ENCODE measurements at regions not wholly inside any gene's neighbourhood (a gene's known extent, or its start where the extent isn't known, plus 50 kb on each side); places are given as distances from the start of the nearest gene placed in this dataset.

DNA sequence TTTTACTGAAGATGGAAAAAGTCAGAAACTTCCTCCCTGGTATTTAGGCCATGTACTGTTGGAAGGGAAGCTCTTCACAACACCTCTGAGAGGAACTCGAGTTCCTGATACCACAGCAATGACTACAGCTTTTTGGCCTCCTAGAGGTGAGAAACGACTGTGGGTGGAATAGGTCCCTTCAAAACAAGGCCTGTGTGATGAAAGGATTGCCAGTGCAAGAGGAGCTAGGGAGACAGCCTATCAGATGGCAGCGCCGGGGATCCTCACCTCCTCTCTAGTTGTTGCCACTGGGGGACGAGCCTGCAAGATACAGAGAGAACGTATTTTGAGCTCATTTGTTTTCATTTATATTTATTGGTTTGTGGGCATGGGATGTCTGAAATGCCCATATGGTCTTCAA is 187.8 kb upstream of the KCND3 start:
- no peak for DNase-seq
- no peaks in the 10 kb centered on the region for H3K27me3 ChIP-seq
- no peaks in the 10 kb centered on the region for H3K36me3 ChIP-seq
- TF ChIP-seq, protein P1, sequence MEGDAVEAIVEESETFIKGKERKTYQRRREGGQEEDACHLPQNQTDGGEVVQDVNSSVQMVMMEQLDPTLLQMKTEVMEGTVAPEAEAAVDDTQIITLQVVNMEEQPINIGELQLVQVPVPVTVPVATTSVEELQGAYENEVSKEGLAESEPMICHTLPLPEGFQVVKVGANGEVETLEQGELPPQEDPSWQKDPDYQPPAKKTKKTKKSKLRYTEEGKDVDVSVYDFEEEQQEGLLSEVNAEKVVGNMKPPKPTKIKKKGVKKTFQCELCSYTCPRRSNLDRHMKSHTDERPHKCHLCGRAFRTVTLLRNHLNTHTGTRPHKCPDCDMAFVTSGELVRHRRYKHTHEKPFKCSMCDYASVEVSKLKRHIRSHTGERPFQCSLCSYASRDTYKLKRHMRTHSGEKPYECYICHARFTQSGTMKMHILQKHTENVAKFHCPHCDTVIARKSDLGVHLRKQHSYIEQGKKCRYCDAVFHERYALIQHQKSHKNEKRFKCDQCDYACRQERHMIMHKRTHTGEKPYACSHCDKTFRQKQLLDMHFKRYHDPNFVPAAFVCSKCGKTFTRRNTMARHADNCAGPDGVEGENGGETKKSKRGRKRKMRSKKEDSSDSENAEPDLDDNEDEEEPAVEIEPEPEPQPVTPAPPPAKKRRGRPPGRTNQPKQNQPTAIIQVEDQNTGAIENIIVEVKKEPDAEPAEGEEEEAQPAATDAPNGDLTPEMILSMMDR (IDR thresholded peaks at IDR 0.05), result no peak
- no peak overlapping the region for H3K4me3 ChIP-seq
- intact Hi-C loops (cut with DNase I; ENCODE audit: low total_unique reads), result no loop called here
- no peaks in the 10 kb centered on the region for H3K4me1 ChIP-seq
- no peak overlapping the region for H3K27ac ChIP-seq
- no peaks in the 10 kb centered on the region for H3K9me3 ChIP-seq

DNA sequence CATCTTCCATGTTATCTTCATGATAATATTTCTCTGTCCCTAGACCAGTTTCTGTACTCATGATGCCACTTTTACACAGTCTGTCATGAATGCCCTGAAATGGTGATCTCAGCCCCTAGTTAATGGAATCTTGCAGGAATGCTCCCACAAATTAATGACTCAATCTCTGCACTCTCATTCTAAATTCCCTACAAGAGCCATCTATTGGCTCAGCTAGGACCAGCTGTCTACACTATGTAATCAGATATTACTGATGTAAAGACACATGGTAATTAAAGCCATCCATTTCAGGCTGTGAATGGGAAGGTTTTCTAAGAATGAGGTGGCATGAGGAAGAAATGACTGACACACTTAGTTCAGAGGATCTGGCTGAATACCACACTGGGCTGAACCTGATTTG is 199.1 kb upstream of the KCND3 start:
- no peaks in the 10 kb centered on the region for H3K27me3 ChIP-seq
- TF ChIP-seq, protein P1 (IDR thresholded peaks at IDR 0.05), result no peak
- no peak overlapping the region for H3K4me3 ChIP-seq
- intact Hi-C loops (cut with DNase I; ENCODE audit: low total_unique reads), result no loop called here
- no peak for DNase-seq
- no peak overlapping the region for H3K27ac ChIP-seq
- no peaks in the 10 kb centered on the region for H3K9me3 ChIP-seq
- no peaks in the 10 kb centered on the region for H3K4me1 ChIP-seq
- no peaks in the 10 kb centered on the region for H3K36me3 ChIP-seq

DNA sequence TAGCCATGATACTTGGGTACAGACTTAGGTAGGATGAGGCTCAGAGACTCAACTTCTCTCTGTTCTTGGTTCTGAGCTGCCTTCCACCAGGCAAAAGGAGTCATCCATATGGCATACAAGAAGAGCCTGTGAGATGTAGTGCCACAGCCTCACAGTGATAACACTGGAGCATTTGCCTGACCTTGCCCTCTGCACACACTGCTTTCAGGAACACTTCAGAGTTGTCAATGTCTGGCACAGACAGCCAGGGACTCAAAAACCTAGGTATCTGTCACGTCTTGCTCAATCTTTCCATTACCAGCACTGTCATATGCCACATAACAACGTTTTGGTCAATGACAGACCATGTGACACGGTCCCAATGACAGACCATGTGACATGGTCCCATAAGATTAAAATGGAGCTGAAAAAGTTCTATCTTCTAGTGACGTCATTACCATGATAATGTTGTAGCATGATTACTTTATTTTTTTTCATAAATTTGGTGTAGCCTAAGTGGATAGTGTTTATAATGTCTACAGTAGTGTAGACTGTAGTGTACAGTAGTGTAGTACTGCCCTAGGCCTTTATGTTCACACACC is 199.9 kb upstream of the CTTNBP2NL start:
- H3K36me3 ChIP-seq, result no peaks in the 10 kb centered on the region
- no peaks in the 10 kb centered on the region for H3K27me3 ChIP-seq
- no peak overlapping the region for H3K4me3 ChIP-seq
- H3K4me1 ChIP-seq, result no peaks in the 10 kb centered on the region
- no peak for DNase-seq
- intact Hi-C loops (cut with DNase I; ENCODE audit: low total_unique reads), result no loop called here
- no peak overlapping the region for H3K27ac ChIP-seq
- TF ChIP-seq, protein P1 (IDR thresholded peaks at IDR 0.05), result no peak
- H3K9me3 ChIP-seq, result no peaks in the 10 kb centered on the region

DNA sequence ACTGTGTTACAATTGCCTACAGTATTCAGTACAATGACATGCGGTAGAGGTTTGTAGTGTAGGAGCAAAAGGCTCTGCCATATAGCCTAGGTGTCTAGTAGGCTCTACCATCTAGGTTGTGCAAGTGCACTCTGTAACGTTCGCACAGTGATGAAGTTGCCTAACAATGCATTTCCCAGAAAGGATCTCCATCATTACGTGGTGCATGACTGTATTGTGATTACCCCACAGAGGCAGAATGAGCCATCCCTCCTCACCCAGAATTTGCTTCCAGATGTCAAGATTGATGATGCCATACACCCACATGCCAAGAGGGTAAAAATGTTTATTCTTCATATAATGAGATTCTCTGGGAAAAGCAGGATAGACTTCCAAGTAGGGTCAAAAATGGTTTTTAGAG is 199.3 kb upstream of the CTTNBP2NL start:
- intact Hi-C loops (cut with DNase I; ENCODE audit: low total_unique reads), result no loop called here
- no peak overlapping the region for H3K4me3 ChIP-seq
- no peaks in the 10 kb centered on the region for H3K4me1 ChIP-seq
- H3K27me3 ChIP-seq, result no peaks in the 10 kb centered on the region
- H3K9me3 ChIP-seq, result no peaks in the 10 kb centered on the region
- TF ChIP-seq, protein P1 (IDR thresholded peaks at IDR 0.05), result no peak
- no peaks in the 10 kb centered on the region for H3K36me3 ChIP-seq
- no peak for DNase-seq
- no peak overlapping the region for H3K27ac ChIP-seq

DNA sequence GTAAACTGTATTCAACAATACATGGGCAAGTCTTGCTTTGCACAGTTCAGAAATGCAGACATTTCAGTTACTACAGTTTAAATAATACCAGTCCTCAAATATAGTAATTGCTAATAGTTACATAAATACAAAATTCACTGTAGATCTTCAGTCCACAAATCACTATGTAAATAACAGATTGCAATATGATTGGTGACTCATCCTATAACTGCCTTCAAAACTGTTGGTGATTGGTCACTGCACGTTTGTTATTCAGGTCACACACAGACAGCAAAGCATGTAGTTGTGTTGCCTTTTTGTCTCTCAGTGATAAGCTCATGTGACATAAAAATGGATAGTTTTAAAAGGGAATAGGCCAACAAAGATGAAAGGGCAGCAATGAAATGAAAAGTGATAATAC is 186.5 kb upstream of the CTTNBP2NL start:
- Histone ChIP-seq H3K27me3 (no peaks in the 10 kb centered on the region), H3K36me3 (no peaks in the 10 kb centered on the region)
- intact Hi-C loops (cut with DNase I; ENCODE audit: low total_unique reads), result no loop called here

More for the DNA sequence above, 186.5 kb upstream of the CTTNBP2NL start:
- DNase-seq, result no peak
- Histone ChIP-seq H3K4me1 (no peaks in the 10 kb centered on the region), H3K9me3 (peaks cover 0 to 6% (median 2%) of the 10 kb centered on the region in 3 donors), H3K4me3 (no peak overlapping the region), H3K27ac (no peak overlapping the region)
- TF ChIP-seq, protein P1 (IDR thresholded peaks at IDR 0.05), result no peak
